HG03571 (cell line): ENCODE measurements at regions not wholly inside any gene's neighbourhood (a gene's known extent, or its start where the extent isn't known, plus 50 kb on each side); places are given as distances from the start of the nearest gene placed in this dataset.
"Not testable (repeated sequence)": the region's sequence is repeated elsewhere in the genome, so short reads cannot be mapped to it uniquely, and the experiment has no call there.

Experiments
- ATAC-seq: cut with Tn5 transposase; IDR thresholded peaks from one replicate; pipeline ENCODE4 v1.9.1; 2021; ENCODE audit not compliant: unreplicated experiment

- no peak for ATAC-seq
Observed at GRCh38 chr11:8772571-8773519, 90.3 kb downstream of the RPL27A start.

DNA sequence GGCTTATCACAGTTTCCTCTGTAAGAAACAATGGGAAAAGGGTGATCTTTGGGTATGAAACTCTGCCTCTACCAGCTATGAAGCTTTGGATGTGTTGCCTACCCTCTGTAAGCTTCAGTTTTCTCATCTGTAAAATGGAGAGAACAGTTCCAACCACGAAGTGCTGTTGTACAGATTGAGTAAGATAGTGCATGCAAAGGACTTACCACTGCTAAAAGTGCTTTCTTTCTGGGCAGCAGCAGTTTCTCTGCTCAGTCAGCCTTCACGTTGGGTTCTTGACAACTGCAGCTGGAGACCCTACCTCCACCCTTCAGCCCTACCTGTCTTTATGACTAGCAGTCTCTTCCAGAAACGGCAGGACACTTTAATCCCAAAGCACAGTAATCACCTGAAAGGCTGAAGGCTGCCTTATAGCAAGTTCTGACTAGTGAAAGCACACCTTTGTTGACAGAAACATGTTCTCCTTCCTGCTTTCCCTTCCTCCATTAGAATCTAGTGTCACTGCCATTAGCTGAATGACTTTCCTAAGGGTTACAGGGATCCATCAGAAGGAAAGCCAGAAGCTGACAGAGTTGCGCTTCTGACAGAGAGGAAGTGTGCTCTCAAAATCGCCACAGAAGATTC, 91.4 kb downstream of the RPL27A start:
- no peak for ATAC-seq

- not testable (repeated sequence) for ATAC-seq
Observed at GRCh38 chr11:8774916-8775315, 92.3 kb downstream of the RPL27A start.

- no peak for ATAC-seq
Observed at GRCh38 chr11:8775332-8775731, 92.7 kb downstream of the RPL27A start.

DNA sequence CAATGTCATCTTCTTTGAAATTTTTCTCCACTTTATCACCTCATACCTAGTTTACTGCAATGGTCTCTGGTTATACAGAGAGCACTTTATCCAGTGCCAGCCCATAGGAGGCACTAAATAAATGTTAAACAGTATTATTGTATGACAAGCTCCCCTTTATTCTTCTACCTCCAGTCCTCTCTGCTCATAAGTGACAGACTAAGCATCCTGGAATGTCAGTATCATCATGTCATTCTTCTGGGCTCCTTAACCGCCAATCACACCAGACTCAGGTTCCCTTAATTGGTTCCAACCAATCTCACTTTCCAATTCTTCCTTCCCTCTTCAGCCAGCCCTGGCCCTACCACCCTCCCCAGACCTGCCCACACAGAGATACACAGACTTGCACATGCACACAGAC, 93.1 kb downstream of the RPL27A start:
- ATAC-seq = no peak

- ATAC-seq = no peak
Observed at GRCh38 chr11:8776209-8776608, 93.6 kb downstream of the RPL27A start.

DNA sequence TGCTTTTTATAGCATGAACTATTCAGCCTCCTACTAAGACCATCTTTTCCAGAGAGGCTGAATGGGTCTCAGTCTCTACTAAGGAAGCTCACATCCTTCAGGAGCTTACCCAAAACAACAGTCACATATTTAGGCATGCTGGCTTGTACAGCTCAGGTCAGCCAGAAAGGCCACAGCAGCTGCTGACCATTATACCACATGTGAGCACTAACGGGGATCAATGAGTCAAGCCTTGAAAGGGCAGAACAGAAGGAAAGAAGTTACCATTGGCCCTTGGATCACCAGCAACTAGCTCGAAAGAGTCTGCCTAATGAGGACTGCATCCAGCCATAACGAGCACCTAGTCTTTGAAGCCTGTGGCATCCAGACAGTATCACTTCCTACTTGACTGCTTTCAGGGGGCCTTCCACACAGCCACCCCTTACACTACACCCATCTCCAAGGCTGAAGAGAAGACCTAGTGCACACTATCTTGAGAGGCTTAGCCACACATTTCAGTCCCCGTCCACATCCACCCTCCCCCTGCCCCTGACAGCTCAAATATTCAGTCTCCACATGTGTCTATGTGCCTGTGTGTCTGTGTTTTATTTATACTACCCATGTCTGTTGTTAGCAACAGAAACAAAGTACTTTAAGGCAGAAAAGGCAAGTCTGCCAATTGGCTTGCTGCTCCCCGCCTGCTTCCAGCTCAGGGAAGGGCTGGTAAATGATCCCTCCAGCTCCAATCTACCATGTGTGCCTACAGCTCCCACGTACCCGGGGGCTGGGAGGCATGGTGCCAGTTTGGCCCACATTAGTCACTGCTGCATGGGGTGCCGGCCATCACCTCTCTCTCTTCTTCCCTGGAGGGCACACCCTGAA, 95.5 kb downstream of the RPL27A start:
- no peak for ATAC-seq

GRCh38 chr11:8779107-8779506, 96.5 kb downstream of the RPL27A start:
- no peak for ATAC-seq

DNA sequence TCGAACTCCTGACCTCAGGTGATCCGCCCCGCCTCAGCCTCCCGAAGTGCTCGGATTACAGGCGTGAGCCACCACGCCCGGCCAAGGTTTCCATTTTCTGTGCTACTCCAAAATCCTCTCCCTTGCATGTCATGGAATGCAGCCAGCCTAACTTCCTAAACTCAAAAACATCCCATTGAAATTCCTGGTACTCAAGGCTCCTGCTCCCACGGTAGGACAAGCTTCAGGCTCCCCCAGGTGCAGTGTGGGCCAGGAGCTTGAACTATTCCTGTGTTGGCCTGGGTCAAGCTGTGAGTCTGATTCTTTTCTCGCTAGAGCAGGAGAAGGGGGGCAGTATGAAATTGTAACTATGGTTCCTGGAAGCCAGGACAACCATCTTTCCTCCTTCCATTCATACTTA, 97.1 kb downstream of the RPL27A start:
- no peak for ATAC-seq

- ATAC-seq = no peak
Observed at GRCh38 chr11:8784954-8785353, 102.4 kb downstream of the RPL27A start.

- no peak for ATAC-seq
Observed at GRCh38 chr11:8785457-8785856, 102.9 kb downstream of the RPL27A start.

GRCh38 chr11:8785998-8786397, 103.4 kb downstream of the RPL27A start:
- no peak for ATAC-seq

GRCh38 chr11:8786933-8787332, 104.3 kb downstream of the RPL27A start:
- ATAC-seq = no peak

DNA sequence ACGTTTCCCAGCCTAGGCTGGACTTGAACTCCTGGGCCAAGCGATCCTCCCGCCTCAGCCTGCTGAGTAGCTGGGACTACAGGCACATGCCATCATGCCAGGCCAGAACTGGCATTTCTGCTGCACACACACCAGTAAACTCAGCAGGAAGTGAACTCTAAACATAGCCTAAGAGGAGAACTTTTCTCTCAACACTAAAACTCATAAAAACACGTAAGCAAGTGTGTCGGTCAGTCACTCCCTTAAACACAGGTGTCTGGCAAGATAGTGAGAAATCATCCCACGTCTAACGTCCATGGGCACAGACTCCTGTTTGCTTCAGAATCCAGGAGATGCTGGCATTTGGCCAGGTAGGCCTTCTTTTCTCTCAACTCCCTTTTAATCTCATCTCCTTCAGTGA, 104.8 kb downstream of the RPL27A start:
- ATAC-seq = no peak

DNA sequence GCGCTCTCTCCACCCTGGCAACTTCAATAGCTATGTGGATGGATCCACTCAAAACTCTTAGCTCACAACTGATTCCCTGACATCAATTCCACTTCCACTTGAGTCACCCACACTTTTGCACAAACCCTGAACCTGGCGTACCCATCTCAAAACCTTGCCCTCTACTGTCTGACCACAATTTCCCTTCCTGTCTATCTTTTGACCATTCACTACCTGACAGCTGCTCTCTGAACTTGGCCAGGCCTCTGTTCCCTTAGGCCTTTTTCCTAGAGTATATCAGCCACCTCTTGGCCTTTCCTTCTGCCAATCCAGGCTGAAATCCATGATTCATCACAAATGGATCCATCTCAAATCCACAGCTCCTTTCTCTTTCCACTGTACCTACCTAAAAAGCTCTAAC, 106.0 kb downstream of the RPL27A start:
- ATAC-seq = no peak

- no peak for ATAC-seq
Observed at GRCh38 chr11:8789864-8790263, 107.3 kb downstream of the RPL27A start.

GRCh38 chr11:8790968-8791367, 108.4 kb downstream of the RPL27A start:
- ATAC-seq = no peak

DNA sequence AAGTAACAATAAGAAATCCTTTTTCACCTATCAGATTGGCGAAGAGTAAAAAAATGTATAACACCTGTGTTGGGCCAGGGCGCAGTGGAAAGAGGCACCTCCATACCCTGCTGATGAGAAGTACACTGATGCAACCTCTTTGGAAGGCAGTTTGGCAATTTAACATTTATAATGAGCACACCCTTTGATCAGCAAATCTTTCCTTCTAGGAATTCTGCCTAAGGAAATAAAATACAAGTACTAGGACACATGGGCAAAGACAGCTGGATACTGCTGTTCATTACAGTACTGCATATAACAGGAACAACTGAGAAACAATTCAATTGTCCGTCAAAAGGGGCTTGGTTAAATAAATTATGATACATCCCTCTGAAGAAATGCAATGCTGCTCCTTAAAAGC, 110.1 kb downstream of the RPL27A start:
- no peak for ATAC-seq

GRCh38 chr11:8793114-8793777, 110.7 kb downstream of the RPL27A start:
- no peak for ATAC-seq

GRCh38 chr11:8794126-8794525, 111.5 kb downstream of the RPL27A start:
- no peak for ATAC-seq

DNA sequence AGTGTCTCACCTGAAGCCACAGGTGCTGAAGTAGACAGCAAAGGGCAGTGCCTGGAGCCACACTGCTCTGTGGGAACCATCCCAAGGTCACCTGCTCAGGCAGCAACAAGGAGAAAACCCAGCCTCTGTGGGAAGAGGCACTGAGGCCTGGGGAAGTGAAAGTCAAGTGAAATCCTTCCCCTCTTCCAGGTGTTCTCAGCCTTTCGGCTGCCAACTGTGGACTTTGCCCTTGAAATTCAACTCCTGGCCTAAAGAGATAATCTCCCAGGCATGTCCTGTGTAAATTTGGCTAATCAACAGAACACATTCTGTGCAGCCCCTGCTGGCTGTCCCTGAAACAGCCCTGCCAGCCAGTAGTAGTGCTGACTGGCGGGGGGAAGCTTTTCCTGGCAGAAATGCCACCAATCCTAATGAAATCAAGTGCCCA, 112.1 kb downstream of the RPL27A start:
- ATAC-seq = no peak
